RWPE2 (cell line): ENCODE measurements at regions not wholly inside any gene's neighbourhood (a gene's known extent, or its start where the extent isn't known, plus 50 kb on each side); places are given as distances from the start of the nearest gene placed in this dataset.
"Not testable (repeated sequence)": the region's sequence is repeated elsewhere in the genome, so short reads cannot be mapped to it uniquely, and the experiment has no call there.

Experiments used
- ATAC-seq: fragments of 200-7000 bp; cut with Tn5 transposase; 3 replicates; pipeline ENCODE4 v1.9.1; 2021; ENCODE audit warnings: low read depth
- DNase-seq: peaks from one replicate; pipeline ENCODE4 v3.0.0-alpha.2; 2020; ENCODE audit warnings: low spot score
- H3K27ac ChIP-seq: fragments of 450-650 bp; 2 replicates; pipeline ENCODE4 v1.5.1; 2017; ENCODE audit warnings: mild to moderate bottlenecking; ENCODE audit not compliant: poor library complexity, severe bottlenecking
- H3K27me3 ChIP-seq: fragments of 250-450 bp; sonication (Bioruptor Pico); 2 replicates; pipeline ENCODE4 v1.5.1; 2021; ENCODE audit warnings: mild to moderate bottlenecking, moderate library complexity; ENCODE audit not compliant: insufficient read depth, poor library complexity, severe bottlenecking
- H3K36me3 ChIP-seq: fragments of 250-450 bp; sonication (Bioruptor Pico); 2 replicates; pipeline ENCODE4 v1.5.1; 2020; ENCODE audit warnings: low read depth, mild to moderate bottlenecking, moderate library complexity
- H3K4me1 ChIP-seq: fragments of 250-450 bp; sonication (Bioruptor Pico); 2 replicates; pipeline ENCODE4 v1.5.1; 2021; ENCODE audit warnings: mild to moderate bottlenecking, moderate library complexity; ENCODE audit not compliant: insufficient read depth, poor library complexity, severe bottlenecking
- H3K4me3 ChIP-seq: fragments of 250-450 bp; sonication (Bioruptor Pico); 2 replicates; pipeline ENCODE4 v1.5.1; 2021; ENCODE audit warnings: mild to moderate bottlenecking, moderate library complexity; ENCODE audit not compliant: severe bottlenecking
- H3K9me3 ChIP-seq: fragments of 250-450 bp; sonication (Bioruptor Pico); 2 replicates; pipeline ENCODE4 v1.5.1; 2021; ENCODE audit warnings: mild to moderate bottlenecking, moderate library complexity; ENCODE audit not compliant: severe bottlenecking
- CTCF ChIP-seq: fragments of 450-650 bp; IDR thresholded peaks from one replicate; pipeline ENCODE4 v1.5.1; 2017; ENCODE audit warnings: mild to moderate bottlenecking, moderate library complexity; ENCODE audit not compliant: poor library complexity, severe bottlenecking

GRCh38 chr10:28763471-28764170 lies 86.3 kb downstream of the BAMBI start:
- Histone ChIP-seq H3K4me1 (no peaks in the 10 kb centered on the region), H3K27me3 (peaks cover 16% of the 10 kb centered on the region), H3K4me3 (no peak overlapping the region), H3K27ac (no peak overlapping the region), H3K9me3 (no peaks in the 10 kb centered on the region), H3K36me3 (no peaks in the 10 kb centered on the region)
- DNase-seq = no peak
- TF ChIP-seq CTCF = no peak
- no peak for ATAC-seq

- ATAC-seq (no peak), DNase-seq (no peak)
- H3K27ac ChIP-seq = no peak overlapping the region
- no peaks in the 10 kb centered on the region for H3K9me3 ChIP-seq
- H3K4me3 ChIP-seq = no peak overlapping the region
- H3K27me3 ChIP-seq = peaks cover 14% of the 10 kb centered on the region
- no peak for TF ChIP-seq CTCF
- no peaks in the 10 kb centered on the region for H3K36me3 ChIP-seq
- no peaks in the 10 kb centered on the region for H3K4me1 ChIP-seq
Measured at GRCh38 chr10:28765641-28766040, 88.3 kb downstream of the BAMBI start.

- Histone ChIP-seq H3K36me3 (no peaks in the 10 kb centered on the region), H3K9me3 (no peaks in the 10 kb centered on the region), H3K4me1 (no peaks in the 10 kb centered on the region), H3K4me3 (no peak overlapping the region), H3K27me3 (peaks cover 4% of the 10 kb centered on the region), H3K27ac (no peak overlapping the region)
- no peak for TF ChIP-seq CTCF
- ATAC-seq (no peak), DNase-seq (no peak)
Measured at GRCh38 chr10:28768227-28768626, 90.9 kb downstream of the BAMBI start.

GRCh38 chr10:28769091-28769604 lies 91.8 kb downstream of the BAMBI start:
- TF ChIP-seq CTCF = no peak
- no peak for DNase-seq
- Histone ChIP-seq H3K9me3 (no peaks in the 10 kb centered on the region), H3K36me3 (no peaks in the 10 kb centered on the region), H3K4me3 (no peak overlapping the region), H3K27me3 (peaks cover 4% of the 10 kb centered on the region), H3K4me1 (no peaks in the 10 kb centered on the region), H3K27ac (no peak overlapping the region)
- ATAC-seq = no peak

GRCh38 chr10:28771580-28772090 lies 94.3 kb downstream of the BAMBI start:
- DNase-seq, H3K4me3 ChIP-seq, H3K9me3 ChIP-seq, H3K27ac ChIP-seq, H3K27me3 ChIP-seq, ATAC-seq, H3K4me1 ChIP-seq, H3K36me3 ChIP-seq: not testable (repeated sequence)
